A549 (cell line): ENCODE measurements at regions not wholly inside any gene's neighbourhood (a gene's known extent, or its start where the extent isn't known, plus 50 kb on each side); places are given as distances from the start of the nearest gene placed in this dataset.

Source experiments
- ATAC-seq, 2 experiments: fragments of 200-7000 bp in 1 of 2; fragments of >200 bp in 1 of 2; cut with Nextera tagmentation in 1 of 2; cut with Tn5 transposase in 1 of 2; 3 replicates each; pipeline versions ENCODE4 v1.8.0 to v1.9.1; 2018 to 2020; ENCODE audit warnings: mild to moderate bottlenecking in 1 of 2, moderate library complexity in 1 of 2
- CTCF ChIA-PET: fragments of 300-600 bp; sonication (Branson Sonifier 250); formaldehyde crosslinking; extraction: SDS; loops from one replicate; lab custom pipeline; 2021; ENCODE audit warnings: antibody characterized with exemption, inconsistent platforms; lab: Yijun Ruan, JAX
- POLR2A ChIA-PET: fragments of 350-600 bp; formaldehyde crosslinking; extraction: SDS; loops from one replicate; lab custom pipeline; 2021; ENCODE audit warnings: antibody characterized with exemption, inconsistent platforms; lab: Yijun Ruan, JAX
- DNase-seq, 2 experiments: peaks; one replicate each; pipeline versions ENCODE4 v3.0.0 to v3.0.0-alpha.2; 2011 to 2016; ENCODE audit warnings: low read depth in 1 of 2, low spot score in 1 of 2
- FAIRE-seq: peaks from 2 replicates; lab custom pipeline; 2011; peaks lifted over from hg19 to GRCh38; lab: Jason Lieb, UNC
- H3K27ac ChIP-seq, 2 experiments: fragments of >200 bp; sonication (Bioruptor Twin); formaldehyde crosslinking; 3 replicates each; pipeline ENCODE4 v1.5.1; 2016 to 2017
- H3K4me1 ChIP-seq: fragments of >200 bp; sonication (Bioruptor Twin); formaldehyde crosslinking; 3 replicates; pipeline ENCODE4 v1.6.1; 2016
- H3K4me2 ChIP-seq: fragments of >200 bp; sonication (Bioruptor Twin); formaldehyde crosslinking; 3 replicates; pipeline ENCODE4 v1.6.1; 2016
- H3K4me3 ChIP-seq: fragments of >200 bp; sonication (Bioruptor Twin); formaldehyde crosslinking; 3 replicates; pipeline ENCODE4 v1.5.1; 2016
- H3K9me3 ChIP-seq: fragments of >200 bp; sonication (Bioruptor Twin); formaldehyde crosslinking; 3 replicates; pipeline ENCODE4 v1.6.1; 2016
- CBX2 ChIP-seq: fragments of 200-600 bp; sonication (generic); IDR thresholded peaks from 2 replicates; pipeline ENCODE4 v1.6.1; 2016; ENCODE audit warnings: low read depth, mild to moderate bottlenecking, borderline replicate concordance
- CEBPB ChIP-seq, 2 experiments: fragments of >200 bp in 1 of 2; sonication (Bioruptor Twin) in 1 of 2; formaldehyde crosslinking in 1 of 2; IDR thresholded peaks; 2 replicates each; pipeline ENCODE4 v1.6.1; 2012 to 2016
- CHD2 ChIP-seq: fragments of 150-350 bp; IDR thresholded peaks from 2 replicates; pipeline ENCODE4 v1.6.1; 2014; ENCODE audit warnings: low read length; ENCODE audit not compliant: partially characterized antibody
- FOSL2 ChIP-seq, 2 experiments: fragments of 450-650 bp in 1 of 2; fragments of >200 bp in 1 of 2; sonication (Bioruptor Twin) in 1 of 2; formaldehyde crosslinking; IDR thresholded peaks; 2 replicates each; pipeline versions ENCODE4 v1.5.0 to v1.6.1; 2016 to 2020; ENCODE audit warnings: mild to moderate bottlenecking in 1 of 2, moderate library complexity in 1 of 2
- FOXS1 ChIP-seq: fragments of 250-450 bp; sonication (Bioruptor Pico); IDR thresholded peaks from 2 replicates; pipeline ENCODE4 v1.5.0; 2020; ENCODE audit warnings: mild to moderate bottlenecking, moderate library complexity
- GATA3 ChIP-seq: IDR thresholded peaks from 2 replicates; pipeline ENCODE4 v1.6.1; 2012; ENCODE audit warnings: borderline replicate concordance
- HDAC2 ChIP-seq: fragments of 200-600 bp; sonication (generic); IDR thresholded peaks from 2 replicates; pipeline ENCODE4 v1.6.1; 2016
- JUNB ChIP-seq: fragments of >200 bp; sonication (Bioruptor Twin); formaldehyde crosslinking; IDR thresholded peaks from 2 replicates; pipeline ENCODE4 v1.6.1; 2016
- MAX ChIP-seq: IDR thresholded peaks from 2 replicates; pipeline ENCODE4 v1.6.1; 2012
- NFE2L2 ChIP-seq: fragments of 150-350 bp; conservative IDR thresholded peaks from 2 replicates; pipeline ENCODE4 v1.6.1; 2014; ENCODE audit warnings: low read length
- NPAS2 ChIP-seq: fragments of 250-450 bp; sonication (Bioruptor Pico); IDR thresholded peaks from 2 replicates; pipeline ENCODE4 v1.8.0; 2022; ENCODE audit warnings: mild to moderate bottlenecking, moderate library complexity, borderline replicate concordance
- RCOR1 ChIP-seq: fragments of 150-350 bp; IDR thresholded peaks from 2 replicates; pipeline ENCODE4 v1.6.1; 2014; ENCODE audit warnings: antibody characterized with exemption, low read length, low read depth
- RFX5 ChIP-seq: fragments of 450-650 bp; IDR thresholded peaks from 2 replicates; pipeline ENCODE4 v1.7.1; 2014; ENCODE audit warnings: antibody characterized with exemption, mild to moderate bottlenecking, moderate library complexity
- RNF2 ChIP-seq: fragments of 200-600 bp; sonication (generic); IDR thresholded peaks from 2 replicates; pipeline ENCODE4 v1.6.1; 2016; ENCODE audit warnings: low read depth, mild to moderate bottlenecking, antibody characterized with exemption, moderate library complexity, borderline replicate concordance
- SMC3 ChIP-seq: fragments of >200 bp; sonication (Bioruptor Twin); formaldehyde crosslinking; IDR thresholded peaks from 3 replicates; pipeline ENCODE4 v1.6.1; 2018; ENCODE audit warnings: inconsistent platforms
- TFCP2L1 ChIP-seq: fragments of 250-450 bp; sonication (Bioruptor Pico); IDR thresholded peaks from 2 replicates; pipeline ENCODE4 v1.5.0; 2021; ENCODE audit warnings: mild to moderate bottlenecking
- ZNF302 ChIP-seq: fragments of 250-450 bp; sonication (Bioruptor Pico); IDR thresholded peaks from 2 replicates; pipeline ENCODE4 v1.9.0; 2021; ENCODE audit warnings: inconsistent platforms, mild to moderate bottlenecking, moderate library complexity
- ZSCAN20 ChIP-seq: fragments of 250-450 bp; sonication (Bioruptor Pico); IDR thresholded peaks from 2 replicates; pipeline ENCODE4 v1.8.0; 2022; ENCODE audit warnings: mild to moderate bottlenecking, moderate library complexity
- WGBS: methylation state at CpG from one replicate; pipeline ENCODE4 v1.1.6; 2017; ENCODE audit errors: missing lambda C conversion rate; 5-methylcytosine and 5-hydroxymethylcytosine counted together
- TF ChIP-seq, protein P1 (sequence below): fragments of 250-450 bp; sonication (Bioruptor Pico); IDR thresholded peaks from 2 replicates; pipeline ENCODE4 v1.5.0; 2021; ENCODE audit warnings: mild to moderate bottlenecking, moderate library complexity, borderline replicate concordance
- TF ChIP-seq, protein P2 (sequence below): fragments of >200 bp; sonication (Bioruptor Twin); formaldehyde crosslinking; IDR thresholded peaks from 2 replicates; pipeline ENCODE4 v1.6.1; 2016
- TF ChIP-seq, protein P3 (sequence below): fragments of >200 bp; sonication (Bioruptor Twin); formaldehyde crosslinking; IDR thresholded peaks from 3 replicates; pipeline ENCODE4 v1.5.1; 2016
- TF ChIP-seq, protein P4 (sequence below): IDR thresholded peaks from 2 replicates; pipeline ENCODE4 v1.6.1; 2012; ENCODE audit warnings: low read depth, borderline replicate concordance

- WGBS = 80% methylated on average over 1 of the region's 1 CpG
- ATAC-seq (no peak), FAIRE-seq (no peak), DNase-seq (no peak)
- H3K4me3 ChIP-seq = no peak overlapping the region
- H3K4me1 ChIP-seq = peaks cover 14% of the 10 kb centered on the region
- no peak overlapping the region for H3K27ac ChIP-seq
- ChIA-PET CTCF (no interaction called here), POLR2A (no interaction called here)
- TF ChIP-seq, protein P1, sequence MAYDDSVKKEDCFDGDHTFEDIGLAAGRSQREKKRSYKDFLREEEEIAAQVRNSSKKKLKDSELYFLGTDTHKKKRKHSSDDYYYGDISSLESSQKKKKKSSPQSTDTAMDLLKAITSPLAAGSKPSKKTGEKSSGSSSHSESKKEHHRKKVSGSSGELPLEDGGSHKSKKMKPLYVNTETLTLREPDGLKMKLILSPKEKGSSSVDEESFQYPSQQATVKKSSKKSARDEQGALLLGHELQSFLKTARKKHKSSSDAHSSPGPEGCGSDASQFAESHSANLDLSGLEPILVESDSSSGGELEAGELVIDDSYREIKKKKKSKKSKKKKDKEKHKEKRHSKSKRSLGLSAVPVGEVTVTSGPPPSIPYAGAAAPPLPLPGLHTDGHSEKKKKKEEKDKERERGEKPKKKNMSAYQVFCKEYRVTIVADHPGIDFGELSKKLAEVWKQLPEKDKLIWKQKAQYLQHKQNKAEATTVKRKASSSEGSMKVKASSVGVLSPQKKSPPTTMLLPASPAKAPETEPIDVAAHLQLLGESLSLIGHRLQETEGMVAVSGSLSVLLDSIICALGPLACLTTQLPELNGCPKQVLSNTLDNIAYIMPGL (CRISPR knock-in tag) = no peak
- TF ChIP-seq CBX2 = no peak
- TF ChIP-seq RNF2 = no peak
- no peak for TF ChIP-seq HDAC2
- TF ChIP-seq RCOR1 = no peak
- H3K4me2 ChIP-seq = no peak overlapping the region
- peaks cover 3% of the 10 kb centered on the region; the same call in 1 of the 3 replicates for H3K9me3 ChIP-seq
Measured at GRCh38 chr6:9484686-9485085, 930.2 kb downstream of the TFAP2A start.

- ATAC-seq = no peak
- TF ChIP-seq FOSL2 (IDR thresholded peaks at IDR 0.05) (no peak), FOSL2 (CRISPR knock-in tag; IDR thresholded peaks at IDR 0.05) (no peak), NFE2L2 (no peak), ZNF302 (CRISPR knock-in tag) (no peak), CHD2 (no peak), TFCP2L1 (CRISPR knock-in tag) (no peak), RFX5 (no peak), CEBPB (IDR thresholded peaks at IDR 0.05) (no peak), JUNB (no peak), FOXS1 (CRISPR knock-in tag) (no peak)
- TF ChIP-seq, protein P2, sequence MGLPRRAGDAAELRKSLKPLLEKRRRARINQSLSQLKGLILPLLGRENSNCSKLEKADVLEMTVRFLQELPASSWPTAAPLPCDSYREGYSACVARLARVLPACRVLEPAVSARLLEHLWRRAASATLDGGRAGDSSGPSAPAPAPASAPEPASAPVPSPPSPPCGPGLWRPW = no peak
- TF ChIP-seq, protein P3, sequence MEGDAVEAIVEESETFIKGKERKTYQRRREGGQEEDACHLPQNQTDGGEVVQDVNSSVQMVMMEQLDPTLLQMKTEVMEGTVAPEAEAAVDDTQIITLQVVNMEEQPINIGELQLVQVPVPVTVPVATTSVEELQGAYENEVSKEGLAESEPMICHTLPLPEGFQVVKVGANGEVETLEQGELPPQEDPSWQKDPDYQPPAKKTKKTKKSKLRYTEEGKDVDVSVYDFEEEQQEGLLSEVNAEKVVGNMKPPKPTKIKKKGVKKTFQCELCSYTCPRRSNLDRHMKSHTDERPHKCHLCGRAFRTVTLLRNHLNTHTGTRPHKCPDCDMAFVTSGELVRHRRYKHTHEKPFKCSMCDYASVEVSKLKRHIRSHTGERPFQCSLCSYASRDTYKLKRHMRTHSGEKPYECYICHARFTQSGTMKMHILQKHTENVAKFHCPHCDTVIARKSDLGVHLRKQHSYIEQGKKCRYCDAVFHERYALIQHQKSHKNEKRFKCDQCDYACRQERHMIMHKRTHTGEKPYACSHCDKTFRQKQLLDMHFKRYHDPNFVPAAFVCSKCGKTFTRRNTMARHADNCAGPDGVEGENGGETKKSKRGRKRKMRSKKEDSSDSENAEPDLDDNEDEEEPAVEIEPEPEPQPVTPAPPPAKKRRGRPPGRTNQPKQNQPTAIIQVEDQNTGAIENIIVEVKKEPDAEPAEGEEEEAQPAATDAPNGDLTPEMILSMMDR = no peak
- TF ChIP-seq, protein P4, sequence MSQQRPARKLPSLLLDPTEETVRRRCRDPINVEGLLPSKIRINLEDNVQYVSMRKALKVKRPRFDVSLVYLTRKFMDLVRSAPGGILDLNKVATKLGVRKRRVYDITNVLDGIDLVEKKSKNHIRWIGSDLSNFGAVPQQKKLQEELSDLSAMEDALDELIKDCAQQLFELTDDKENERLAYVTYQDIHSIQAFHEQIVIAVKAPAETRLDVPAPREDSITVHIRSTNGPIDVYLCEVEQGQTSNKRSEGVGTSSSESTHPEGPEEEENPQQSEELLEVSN = no peak
- no peak for FAIRE-seq
- no peak for DNase-seq
- CTCF ChIA-PET = no interaction called here
- peaks cover 3% of the 10 kb centered on the region; the same call in 1 of the 3 replicates for H3K9me3 ChIP-seq
- POLR2A ChIA-PET = no interaction called here
- 92% methylated on average over 3 of the region's 3 CpGs for WGBS
- H3K4me1 ChIP-seq = peaks cover 14% of the 10 kb centered on the region
- no peak overlapping the region for H3K4me3 ChIP-seq
- H3K4me2 ChIP-seq = no peak overlapping the region
- H3K27ac ChIP-seq = no peak overlapping the region
Measured at GRCh38 chr6:9484091-9484490, 930.8 kb downstream of the TFAP2A start.

GRCh38 chr6:9482030-9482738, 932.7 kb downstream of the TFAP2A start:
- FAIRE-seq (no peak), ATAC-seq (peak; percentile 98), DNase-seq (peak; percentile 44 to 61)
- no peak for TF ChIP-seq ZSCAN20 (CRISPR knock-in tag)
- peak; percentile 45; the same call in 1 of the 2 replicates for TF ChIP-seq MAX
- peak; percentile 80 for TF ChIP-seq JUNB
- peak; percentile 36; the same call in 1 of the 2 replicates for TF ChIP-seq GATA3
- peak; percentile 9; the same call in 1 of the 3 replicates for TF ChIP-seq SMC3
- TF ChIP-seq NFE2L2 = 0 out of 2 replicates have a peak, but pooled peaks have one; percentile 24
- 0 out of 4 replicates have a peak, but pooled peaks of 1 of the 2 experiments have one; percentile 17 for TF ChIP-seq CEBPB (IDR thresholded peaks at IDR 0.05)
- TF ChIP-seq NPAS2 = no peak
- peak; percentile 87 for TF ChIP-seq FOSL2 (IDR thresholded peaks at IDR 0.05)
- TF ChIP-seq FOSL2 (CRISPR knock-in tag; IDR thresholded peaks at IDR 0.05) = peak; percentile 96
- Histone ChIP-seq H3K4me2 (peak overlapping the region; percentile 58), H3K4me1 (peaks cover 14% of the 10 kb centered on the region), H3K27ac (peak overlapping the region; percentile 39 to 70; a peak in 5 of 6 replicates), H3K4me3 (no peak overlapping the region), H3K9me3 (peaks cover 3% of the 10 kb centered on the region; the same call in 1 of the 3 replicates)
- 19% methylated on average over 5 of the region's 5 CpGs for WGBS
- ChIA-PET POLR2A (no interaction called here), CTCF (no interaction called here)
